Natural killer cell treated with Interleukin-12 subunit alpha and Interleukin-12 subunit beta and Interleukin-15 and Interleukin-18, amount 100 ng/mL, for 72 hours (primary cell): ENCODE measurements at regions not wholly inside any gene's neighbourhood (a gene's known extent, or its start where the extent isn't known, plus 50 kb on each side); places are given as distances from the start of the nearest gene placed in this dataset.

Experiments used
- ATAC-seq, 2 donors: fragments of 150-1000 bp; cut with Tn5 transposase in 1 of 2; sonication (Bioruptor Pico), chemical (Tn5 transposase) in 1 of 2; 2 replicates each; pipeline ENCODE4 v1.10.0; 2021
- DNase-seq: peaks from one replicate; pipeline ENCODE4 v3.0.0; 2022; ENCODE audit warnings: low spot score
- H3K27ac Mint-ChIP-seq, 2 donors: 1 replicate in 1 of 2; 2 replicates in 1 of 2; pipeline ENCODE4 v1.8.0; 2022; ENCODE audit warnings: mixed read lengths in 2 of 2, mild to moderate bottlenecking in 1 of 2, moderate library complexity in 1 of 2
- H3K27me3 Mint-ChIP-seq, 2 donors: 1 replicate in 1 of 2; 2 replicates in 1 of 2; pipeline ENCODE4 v1.8.0; 2022; ENCODE audit warnings: mixed read lengths in 2 of 2
- H3K36me3 Mint-ChIP-seq: one replicate; pipeline ENCODE4 v1.8.0; 2022; ENCODE audit warnings: mixed read lengths
- H3K4me1 Mint-ChIP-seq, 2 donors: 1 replicate in 1 of 2; 2 replicates in 1 of 2; pipeline ENCODE4 v1.8.0; 2022; ENCODE audit warnings: low read depth in 2 of 2, mixed read lengths in 2 of 2, mild to moderate bottlenecking in 1 of 2
- H3K4me3 Mint-ChIP-seq: one replicate; pipeline ENCODE4 v1.8.0; 2022; ENCODE audit warnings: mixed read lengths
- H3K9me3 Mint-ChIP-seq: 2 replicates; pipeline ENCODE4 v1.8.0; 2022; ENCODE audit warnings: mixed read lengths

GRCh38 chr2:19207452-19207851 is 151.0 kb downstream of the OSR1 start:
- Mint-ChIP-seq H3K4me3 (no peak overlapping the region), H3K9me3 (no peaks in the 10 kb centered on the region), H3K36me3 (no peaks in the 10 kb centered on the region), H3K27me3 (no peaks in the 10 kb centered on the region), H3K27ac (no peak overlapping the region), H3K4me1 (no peaks in the 10 kb centered on the region)
- ATAC-seq (no peak), DNase-seq (no peak)

- ATAC-seq (no peak), DNase-seq (no peak)
- H3K9me3 Mint-ChIP-seq = no peaks in the 10 kb centered on the region
- no peaks in the 10 kb centered on the region for H3K36me3 Mint-ChIP-seq
- H3K4me1 Mint-ChIP-seq = no peaks in the 10 kb centered on the region
- H3K4me3 Mint-ChIP-seq = no peak overlapping the region
- H3K27ac Mint-ChIP-seq = no peak overlapping the region
- no peaks in the 10 kb centered on the region for H3K27me3 Mint-ChIP-seq
Measured at GRCh38 chr2:19205983-19206533, 152.4 kb downstream of the OSR1 start.

GRCh38 chr2:19203866-19204265 is 154.6 kb downstream of the OSR1 start:
- no peaks in the 10 kb centered on the region for H3K9me3 Mint-ChIP-seq
- no peaks in the 10 kb centered on the region for H3K36me3 Mint-ChIP-seq
- no peak overlapping the region for H3K27ac Mint-ChIP-seq
- DNase-seq = no peak
- H3K4me3 Mint-ChIP-seq = no peak overlapping the region
- H3K27me3 Mint-ChIP-seq = no peaks in the 10 kb centered on the region
- H3K4me1 Mint-ChIP-seq = no peaks in the 10 kb centered on the region
- ATAC-seq = no peak

- no peak overlapping the region for H3K27ac Mint-ChIP-seq
- H3K4me3 Mint-ChIP-seq = no peak overlapping the region
- ATAC-seq (no peak), DNase-seq (no peak)
- no peaks in the 10 kb centered on the region for H3K4me1 Mint-ChIP-seq
- H3K27me3 Mint-ChIP-seq = no peaks in the 10 kb centered on the region
- no peaks in the 10 kb centered on the region for H3K9me3 Mint-ChIP-seq
- H3K36me3 Mint-ChIP-seq = no peaks in the 10 kb centered on the region
Measured at GRCh38 chr2:19201911-19202462, 156.4 kb downstream of the OSR1 start.

GRCh38 chr2:19198381-19198780 is 160.0 kb downstream of the OSR1 start:
- Mint-ChIP-seq H3K36me3 (no peaks in the 10 kb centered on the region), H3K27me3 (no peaks in the 10 kb centered on the region), H3K27ac (no peak overlapping the region), H3K4me3 (no peak overlapping the region), H3K9me3 (peaks cover 4% of the 10 kb centered on the region), H3K4me1 (no peaks in the 10 kb centered on the region)
- no peak for ATAC-seq
- no peak for DNase-seq

- no peaks in the 10 kb centered on the region for H3K4me1 Mint-ChIP-seq
- H3K27ac Mint-ChIP-seq = no peak overlapping the region
- no peak overlapping the region for H3K4me3 Mint-ChIP-seq
- DNase-seq (no peak), ATAC-seq (no peak)
- H3K27me3 Mint-ChIP-seq = no peaks in the 10 kb centered on the region
- H3K36me3 Mint-ChIP-seq = no peaks in the 10 kb centered on the region
- peaks cover 4% of the 10 kb centered on the region for H3K9me3 Mint-ChIP-seq
Measured at GRCh38 chr2:19195661-19196060, 162.8 kb downstream of the OSR1 start.

GRCh38 chr2:19189391-19189790 is 169.0 kb downstream of the OSR1 start:
- DNase-seq = no peak
- H3K27me3 Mint-ChIP-seq = no peaks in the 10 kb centered on the region
- H3K9me3 Mint-ChIP-seq = peaks cover 11% of the 10 kb centered on the region
- no peaks in the 10 kb centered on the region for H3K4me1 Mint-ChIP-seq
- peaks cover 4% of the 10 kb centered on the region for H3K36me3 Mint-ChIP-seq
- no peak for ATAC-seq
- H3K27ac Mint-ChIP-seq = no peak overlapping the region
- no peak overlapping the region for H3K4me3 Mint-ChIP-seq

- ATAC-seq (no peak), DNase-seq (no peak)
- no peak overlapping the region for H3K27ac Mint-ChIP-seq
- no peak overlapping the region for H3K4me3 Mint-ChIP-seq
- no peaks in the 10 kb centered on the region for H3K27me3 Mint-ChIP-seq
- H3K4me1 Mint-ChIP-seq = no peaks in the 10 kb centered on the region
- H3K9me3 Mint-ChIP-seq = peaks cover 17% of the 10 kb centered on the region
- H3K36me3 Mint-ChIP-seq = peaks cover 6% of the 10 kb centered on the region
Measured at GRCh38 chr2:19187323-19188020, 171.0 kb downstream of the OSR1 start.

GRCh38 chr2:19185086-19185485 is 173.3 kb downstream of the OSR1 start:
- Mint-ChIP-seq H3K27me3 (no peaks in the 10 kb centered on the region), H3K4me1 (no peaks in the 10 kb centered on the region), H3K4me3 (no peak overlapping the region), H3K9me3 (peaks cover 29% of the 10 kb centered on the region), H3K36me3 (peaks cover 27% of the 10 kb centered on the region), H3K27ac (no peak overlapping the region)
- DNase-seq = no peak
- no peak for ATAC-seq

GRCh38 chr2:19178175-19178574 is 180.2 kb downstream of the OSR1 start:
- Mint-ChIP-seq H3K4me3 (no peak overlapping the region), H3K27me3 (no peaks in the 10 kb centered on the region), H3K9me3 (peaks cover 24% of the 10 kb centered on the region), H3K27ac (no peak overlapping the region), H3K4me1 (no peaks in the 10 kb centered on the region), H3K36me3 (peaks cover 24% of the 10 kb centered on the region)
- DNase-seq (no peak), ATAC-seq (no peak)

GRCh38 chr2:19176977-19177376 is 181.4 kb downstream of the OSR1 start:
- ATAC-seq (no peak), DNase-seq (no peak)
- no peak overlapping the region for H3K4me3 Mint-ChIP-seq
- no peak overlapping the region for H3K27ac Mint-ChIP-seq
- no peaks in the 10 kb centered on the region for H3K4me1 Mint-ChIP-seq
- peaks cover 18% of the 10 kb centered on the region for H3K36me3 Mint-ChIP-seq
- H3K27me3 Mint-ChIP-seq = no peaks in the 10 kb centered on the region
- H3K9me3 Mint-ChIP-seq = peaks cover 15% of the 10 kb centered on the region

GRCh38 chr2:19176172-19176852 is 182.1 kb downstream of the OSR1 start:
- no peak for DNase-seq
- Mint-ChIP-seq H3K27me3 (no peaks in the 10 kb centered on the region), H3K4me3 (no peak overlapping the region), H3K36me3 (peaks cover 14% of the 10 kb centered on the region), H3K4me1 (no peaks in the 10 kb centered on the region), H3K27ac (no peak overlapping the region), H3K9me3 (peaks cover 14% of the 10 kb centered on the region)
- no peak for ATAC-seq

GRCh38 chr2:19174176-19174575 is 184.2 kb downstream of the OSR1 start:
- Mint-ChIP-seq H3K4me3 (no peak overlapping the region), H3K27me3 (no peaks in the 10 kb centered on the region), H3K4me1 (no peaks in the 10 kb centered on the region), H3K9me3 (peaks cover 6% of the 10 kb centered on the region), H3K27ac (no peak overlapping the region), H3K36me3 (no peaks in the 10 kb centered on the region)
- DNase-seq (no peak), ATAC-seq (no peak)

- no peaks in the 10 kb centered on the region for H3K4me1 Mint-ChIP-seq
- H3K27ac Mint-ChIP-seq = no peak overlapping the region
- ATAC-seq (no peak), DNase-seq (no peak)
- no peaks in the 10 kb centered on the region for H3K36me3 Mint-ChIP-seq
- H3K27me3 Mint-ChIP-seq = no peaks in the 10 kb centered on the region
- peaks cover 3% of the 10 kb centered on the region for H3K9me3 Mint-ChIP-seq
- H3K4me3 Mint-ChIP-seq = no peak overlapping the region
Measured at GRCh38 chr2:19171409-19171808, 187.0 kb downstream of the OSR1 start.
